Heart left ventricle (tissue), 13 donors: ENCODE measurements at regions not wholly inside any gene's neighbourhood (a gene's known extent, or its start where the extent isn't known, plus 50 kb on each side); places are given as distances from the start of the nearest gene placed in this dataset.

Source experiments
- POLR2A ChIP-seq, 2 donors: fragments of 450-650 bp; IDR thresholded peaks; one replicate each; pipeline ENCODE4 v1.6.1; 2017; ENCODE audit warnings: antibody characterized with exemption in 2 of 2, mild to moderate bottlenecking in 2 of 2, moderate library complexity in 2 of 2
- TF ChIP-seq, protein P1 (sequence below), 12 donors: fragments of 200-600 bp; sonication (generic) in 4 of 12; IDR thresholded peaks; one replicate each; pipeline versions ENCODE4 v1.5.0 to v1.8.0; 2018 to 2022; ENCODE audit warnings: antibody characterized with exemption in 12 of 12, mild to moderate bottlenecking in 5 of 12
- donor health status: ischemic (EF 13 %, LVEDD 7.1; RV severe dilation, severe dysfunction).
- donor health status: DM: no; HTN: yes; CAD: no.
- donor health status: DM: no; HTN: no; CAD: no.
- donor health status: ischemic (EF 25% LVEDD 6.9; RV normal size, moderate dysfunction).
- donor health status: ischemic (EF 25% LVEDD 5.7; RV mildly dilated, moderate dysfunction).
- donor health status: ischemic (EF 35%, LVEDD 5.7; RV mildly dilated, moderate dysfunction).
- donor health status: nonischemic (EF 11% LVEDD 7.7; RV severe dilation, severe dysfunction).
- donor health status: DM: yes; HTN: yes; CAD: no.
- donor health status: PGD.
- donor health status: ischemic (EF 29% LVEDD 5.4; RV normal size, mild dysfunction).
- donor health status: nonischemic (EF 23%, LVEDD 6.1; RV moderate dilation, normal function).

DNA sequence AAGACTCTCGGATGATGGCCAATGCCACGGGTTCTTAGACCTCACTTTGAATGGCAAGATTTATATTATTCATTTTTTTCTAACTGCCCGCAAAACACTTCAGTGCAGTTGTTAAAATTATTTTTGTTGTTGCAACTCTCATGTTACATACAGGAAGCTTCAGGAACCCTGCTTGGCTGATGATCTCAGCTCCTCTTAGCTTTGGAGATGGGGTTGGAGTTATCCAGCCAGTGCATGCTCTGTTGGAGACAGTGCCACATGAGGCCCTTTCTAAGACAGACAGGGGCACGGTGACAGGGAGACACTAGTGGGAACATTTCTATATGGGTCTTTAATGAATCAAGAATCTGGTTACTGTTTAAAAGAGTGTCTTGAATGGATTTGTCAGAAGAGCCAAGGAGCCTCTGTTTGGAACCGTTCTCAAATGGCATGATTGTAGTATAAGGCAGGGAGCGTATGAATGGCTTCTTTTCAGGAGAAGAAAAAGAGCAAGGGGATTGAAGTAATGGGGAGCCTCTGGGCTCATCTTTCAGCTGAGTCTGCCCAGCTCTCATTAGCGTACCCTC lies 61.9 kb upstream of the ENPP6 start:
- TF ChIP-seq POLR2A (IDR thresholded peaks at IDR 0.05) = no peak
- TF ChIP-seq, protein P1, sequence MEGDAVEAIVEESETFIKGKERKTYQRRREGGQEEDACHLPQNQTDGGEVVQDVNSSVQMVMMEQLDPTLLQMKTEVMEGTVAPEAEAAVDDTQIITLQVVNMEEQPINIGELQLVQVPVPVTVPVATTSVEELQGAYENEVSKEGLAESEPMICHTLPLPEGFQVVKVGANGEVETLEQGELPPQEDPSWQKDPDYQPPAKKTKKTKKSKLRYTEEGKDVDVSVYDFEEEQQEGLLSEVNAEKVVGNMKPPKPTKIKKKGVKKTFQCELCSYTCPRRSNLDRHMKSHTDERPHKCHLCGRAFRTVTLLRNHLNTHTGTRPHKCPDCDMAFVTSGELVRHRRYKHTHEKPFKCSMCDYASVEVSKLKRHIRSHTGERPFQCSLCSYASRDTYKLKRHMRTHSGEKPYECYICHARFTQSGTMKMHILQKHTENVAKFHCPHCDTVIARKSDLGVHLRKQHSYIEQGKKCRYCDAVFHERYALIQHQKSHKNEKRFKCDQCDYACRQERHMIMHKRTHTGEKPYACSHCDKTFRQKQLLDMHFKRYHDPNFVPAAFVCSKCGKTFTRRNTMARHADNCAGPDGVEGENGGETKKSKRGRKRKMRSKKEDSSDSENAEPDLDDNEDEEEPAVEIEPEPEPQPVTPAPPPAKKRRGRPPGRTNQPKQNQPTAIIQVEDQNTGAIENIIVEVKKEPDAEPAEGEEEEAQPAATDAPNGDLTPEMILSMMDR (IDR thresholded peaks at IDR 0.05) = no peak
